Activated CD8-positive, alpha-beta memory T cell treated with anti-CD3 and anti-CD28 coated beads, Interleukin-2, amount 50 U/mL, for 4 hours (primary cell): ENCODE measurements at regions not wholly inside any gene's neighbourhood (a gene's known extent, or its start where the extent isn't known, plus 50 kb on each side); places are given as distances from the start of the nearest gene placed in this dataset.
"Not testable (repeated sequence)": the region's sequence is repeated elsewhere in the genome, so short reads cannot be mapped to it uniquely, and the experiment has no call there.

ENCODE experiments used
- DNase-seq: peaks from one replicate; pipeline ENCODE4 v3.0.0-alpha.2; 2020

GRCh38 chr13:99693351-99693750, 192.1 kb downstream of the TM9SF2 start:
- no peak for DNase-seq

GRCh38 chr13:99692854-99693253, 191.6 kb downstream of the TM9SF2 start:
- no peak for DNase-seq

GRCh38 chr13:99691552-99691951, 190.3 kb downstream of the TM9SF2 start:
- no peak for DNase-seq

- no peak for DNase-seq
These were observed 189.3 kb downstream of the TM9SF2 start for GRCh38 chr13:99690426-99691174.

GRCh38 chr13:99689955-99690354, 188.7 kb downstream of the TM9SF2 start:
- no peak for DNase-seq

GRCh38 chr13:99688776-99689175, 187.5 kb downstream of the TM9SF2 start:
- no peak for DNase-seq

GRCh38 chr13:99687723-99688397, 186.6 kb downstream of the TM9SF2 start:
- DNase-seq = no peak

GRCh38 chr13:99686944-99687411, 185.7 kb downstream of the TM9SF2 start:
- no peak for DNase-seq

- no peak for DNase-seq
These were observed 184.9 kb downstream of the TM9SF2 start for GRCh38 chr13:99686157-99686572.

GRCh38 chr13:99681695-99682094, 180.4 kb downstream of the TM9SF2 start:
- DNase-seq = no peak

- DNase-seq = no peak
These were observed 176.1 kb downstream of the TM9SF2 start for GRCh38 chr13:99677116-99677951.

GRCh38 chr13:99671746-99672145, 170.5 kb downstream of the TM9SF2 start:
- DNase-seq = no peak

- not testable (repeated sequence) for DNase-seq
These were observed 167.8 kb downstream of the TM9SF2 start for GRCh38 chr13:99669096-99669495.

GRCh38 chr13:99666146-99666805, 165.0 kb downstream of the TM9SF2 start:
- no peak for DNase-seq

- DNase-seq = no peak
These were observed 164.4 kb downstream of the TM9SF2 start for GRCh38 chr13:99665711-99666110.

GRCh38 chr13:99663908-99664307, 162.6 kb downstream of the TM9SF2 start:
- DNase-seq = no peak

- no peak for DNase-seq
These were observed 162.0 kb downstream of the TM9SF2 start for GRCh38 chr13:99663185-99663825.

- no peak for DNase-seq
These were observed 161.4 kb downstream of the TM9SF2 start for GRCh38 chr13:99662678-99663077.

GRCh38 chr13:99661791-99662190, 160.5 kb downstream of the TM9SF2 start:
- no peak for DNase-seq

- DNase-seq = no peak
These were observed 158.7 kb downstream of the TM9SF2 start for GRCh38 chr13:99659866-99660554.

GRCh38 chr13:99659226-99659625, 158.0 kb downstream of the TM9SF2 start:
- DNase-seq = no peak
